Panc1 (cell line): ENCODE measurements at regions not wholly inside any gene's neighbourhood (a gene's known extent, or its start where the extent isn't known, plus 50 kb on each side); places are given as distances from the start of the nearest gene placed in this dataset.

Experiments used
- ATAC-seq: fragments of 200-7000 bp; cut with Tn5 transposase; 2 replicates; pipeline ENCODE4 v1.9.1; 2020; ENCODE audit warnings: mild to moderate bottlenecking, moderate library complexity
- BruUV-seq: library from RNA; stranded (reverse); fragments of 400-500 nt; replicated peaks from 2 replicates; lab custom pipeline; 2021; lab: Mats Ljungman, UMichigan
- CTCF ChIA-PET: fragments of 300-600 bp; sonication (Branson Sonifier 250); formaldehyde crosslinking; loops from one replicate; lab custom pipeline; 2022; ENCODE audit warnings: antibody characterized with exemption; lab: Charles Lee
- POLR2A ChIA-PET: fragments of 300-600 bp; sonication (Branson Sonifier 250); formaldehyde crosslinking; loops from one replicate; lab custom pipeline; 2022; ENCODE audit warnings: antibody characterized with exemption; lab: Charles Lee
- DNase-seq: peaks from one replicate; pipeline ENCODE4 v3.0.0-alpha.2; 2010; ENCODE audit warnings: low read depth, low spot score
- H3K27ac ChIP-seq: 2 replicates; pipeline ENCODE4 v1.5.1; 2011; ENCODE audit warnings: mild to moderate bottlenecking, low read length, inconsistent platforms
- H3K27me3 ChIP-seq: fragments of 200-500 bp; sonication (Bioruptor generic); 2 replicates; pipeline ENCODE4 v1.6.0; 2014; ENCODE audit warnings: low read length, inconsistent platforms; ENCODE audit not compliant: control insufficient read depth, insufficient read depth
- H3K36me3 ChIP-seq: fragments of 200-500 bp; sonication (Bioruptor generic); 2 replicates; pipeline ENCODE4 v1.5.1; 2014; ENCODE audit warnings: inconsistent platforms, mild to moderate bottlenecking, low read length, moderate library complexity; ENCODE audit not compliant: control insufficient read depth, insufficient read depth
- H3K4me1 ChIP-seq: 2 replicates; pipeline ENCODE4 v1.5.1; 2011; ENCODE audit warnings: inconsistent platforms, mild to moderate bottlenecking, low read length, moderate library complexity; ENCODE audit not compliant: control insufficient read depth, insufficient read depth
- H3K4me3 ChIP-seq, 2 experiments: 2 replicates each; pipeline ENCODE4 v1.5.1; 2011 to 2012; ENCODE audit warnings: low read depth in 2 of 2, low read length in 2 of 2, mild to moderate bottlenecking in 2 of 2, inconsistent platforms in 1 of 2, moderate library complexity in 1 of 2
- H3K9me3 ChIP-seq: fragments of 200-500 bp; sonication (Bioruptor generic); 2 replicates; pipeline ENCODE4 v1.5.1; 2014; ENCODE audit warnings: low read depth, mild to moderate bottlenecking, inconsistent platforms, low read length, moderate library complexity; ENCODE audit not compliant: control insufficient read depth, insufficient read depth
- POLR2AphosphoS5 ChIP-seq: IDR thresholded peaks from 2 replicates; pipeline ENCODE4 v1.6.1; 2012; ENCODE audit warnings: mild to moderate bottlenecking, low read depth, low read length, moderate library complexity
- REST ChIP-seq, 2 experiments: IDR thresholded peaks; 2 replicates each; pipeline ENCODE4 v1.6.1; 2011 to 2012; ENCODE audit warnings: low read depth in 2 of 2, control low read depth in 1 of 2, low read length in 1 of 2, mild to moderate bottlenecking in 1 of 2, moderate library complexity in 1 of 2; ENCODE audit not compliant: insufficient read depth in 1 of 2
- SIN3A ChIP-seq: IDR thresholded peaks from 2 replicates; pipeline ENCODE4 v1.6.1; 2012; ENCODE audit warnings: low read depth, mild to moderate bottlenecking, low read length, moderate library complexity, borderline replicate concordance; ENCODE audit not compliant: insufficient read depth
- TCF7L2 ChIP-seq: IDR thresholded peaks from 2 replicates; pipeline ENCODE4 v1.6.1; 2011; ENCODE audit warnings: mild to moderate bottlenecking, low read depth, low read length, inconsistent platforms
- in situ Hi-C: cut with HindIII; loops from 2 replicates; pipeline ENCODE4 v1.10.0; 2016; ENCODE audit warnings: low sequenced_read_pairs, low pct_unique_long_range_greater_than_20kb
- intact Hi-C: fragments of 100-400 bp; cut with micrococcal nuclease; formaldehyde crosslinking; loops from one replicate; pipeline ENCODE4 v1.10.0; 2022; ENCODE audit not compliant: unreplicated experiment
- TF ChIP-seq, protein P1 (sequence below): fragments of 450-650 bp; IDR thresholded peaks from 2 replicates; pipeline ENCODE4 v1.5.1; 2017; ENCODE audit warnings: mild to moderate bottlenecking

GRCh38 chr18:25459814-25460213 lies 107.8 kb upstream of the ZNF521 start:
- no peaks in the 10 kb centered on the region for H3K27me3 ChIP-seq
- ChIA-PET CTCF (no interaction called here), POLR2A (no interaction called here)
- TF ChIP-seq, protein P1, sequence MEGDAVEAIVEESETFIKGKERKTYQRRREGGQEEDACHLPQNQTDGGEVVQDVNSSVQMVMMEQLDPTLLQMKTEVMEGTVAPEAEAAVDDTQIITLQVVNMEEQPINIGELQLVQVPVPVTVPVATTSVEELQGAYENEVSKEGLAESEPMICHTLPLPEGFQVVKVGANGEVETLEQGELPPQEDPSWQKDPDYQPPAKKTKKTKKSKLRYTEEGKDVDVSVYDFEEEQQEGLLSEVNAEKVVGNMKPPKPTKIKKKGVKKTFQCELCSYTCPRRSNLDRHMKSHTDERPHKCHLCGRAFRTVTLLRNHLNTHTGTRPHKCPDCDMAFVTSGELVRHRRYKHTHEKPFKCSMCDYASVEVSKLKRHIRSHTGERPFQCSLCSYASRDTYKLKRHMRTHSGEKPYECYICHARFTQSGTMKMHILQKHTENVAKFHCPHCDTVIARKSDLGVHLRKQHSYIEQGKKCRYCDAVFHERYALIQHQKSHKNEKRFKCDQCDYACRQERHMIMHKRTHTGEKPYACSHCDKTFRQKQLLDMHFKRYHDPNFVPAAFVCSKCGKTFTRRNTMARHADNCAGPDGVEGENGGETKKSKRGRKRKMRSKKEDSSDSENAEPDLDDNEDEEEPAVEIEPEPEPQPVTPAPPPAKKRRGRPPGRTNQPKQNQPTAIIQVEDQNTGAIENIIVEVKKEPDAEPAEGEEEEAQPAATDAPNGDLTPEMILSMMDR: no peak
- DNase-seq (no peak), ATAC-seq (no peak)
- no peak overlapping the region for H3K27ac ChIP-seq
- no peaks in the 10 kb centered on the region for H3K36me3 ChIP-seq
- H3K4me3 ChIP-seq: no peak overlapping the region
- in situ Hi-C loops (no loop called here), intact Hi-C loops (no loop called here)
- H3K4me1 ChIP-seq: no peaks in the 10 kb centered on the region
- H3K9me3 ChIP-seq: no peaks in the 10 kb centered on the region
- no TSS peak for BruUV-seq

- no peak for TF ChIP-seq SIN3A
- DNase-seq (no peak), ATAC-seq (no peak)
- no TSS peak for BruUV-seq
- in situ Hi-C loops (no loop called here), intact Hi-C loops (no loop called here)
- ChIA-PET CTCF (no interaction called here), POLR2A (no interaction called here)
- Histone ChIP-seq H3K4me3 (no peak overlapping the region), H3K4me1 (no peaks in the 10 kb centered on the region), H3K27ac (no peak overlapping the region), H3K9me3 (no peaks in the 10 kb centered on the region), H3K27me3 (no peaks in the 10 kb centered on the region), H3K36me3 (no peaks in the 10 kb centered on the region)
Measured at GRCh38 chr18:25457601-25458000, 105.6 kb upstream of the ZNF521 start.

- TF ChIP-seq SIN3A: no peak
- TF ChIP-seq TCF7L2: no peak
- TF ChIP-seq, protein P1: no peak
- TF ChIP-seq REST (IDR thresholded peaks at IDR 0.05; ENCODE audit: insufficient read depth in 1 of 2, low read depth in 2 of 2, low read length in 1 of 2): no peak
- TF ChIP-seq POLR2AphosphoS5: no peak
- no peaks in the 10 kb centered on the region for H3K36me3 ChIP-seq
- in situ Hi-C loops: no loop called here
- no peaks in the 10 kb centered on the region for H3K4me1 ChIP-seq
- intact Hi-C loops: no loop called here
- no TSS peak for BruUV-seq
- H3K4me3 ChIP-seq: no peak overlapping the region
- no peaks in the 10 kb centered on the region for H3K9me3 ChIP-seq
- no peaks in the 10 kb centered on the region for H3K27me3 ChIP-seq
- ChIA-PET POLR2A (no interaction called here), CTCF (no interaction called here)
- ATAC-seq: no peak
- DNase-seq: no peak
- H3K27ac ChIP-seq: no peak overlapping the region
Measured at GRCh38 chr18:25457126-25457525, 105.2 kb upstream of the ZNF521 start.
